IMR-90 (cell line): ENCODE measurements at regions not wholly inside any gene's neighbourhood (a gene's known extent, or its start where the extent isn't known, plus 50 kb on each side); places are given as distances from the start of the nearest gene placed in this dataset.

Source experiments
- ATAC-seq: fragments of 200-7000 bp; cut with Tn5 transposase; 2 replicates; pipeline ENCODE4 v1.9.1; 2020; ENCODE audit warnings: low read depth, mild to moderate bottlenecking, moderate library complexity
- BruUV-seq: library from RNA; stranded (reverse); fragments of 400-500 nt; replicated peaks from 2 replicates; lab custom pipeline; 2021; lab: Mats Ljungman, UMichigan
- CTCF ChIA-PET: fragments of 300-600 bp; formaldehyde crosslinking; extraction: SDS; loops from one replicate; lab custom pipeline; 2021; ENCODE audit warnings: antibody characterized with exemption; lab: Yijun Ruan, JAX
- POLR2A ChIA-PET: fragments of 300-600 bp; sonication (Branson Sonifier 250); formaldehyde crosslinking; loops from one replicate; lab custom pipeline; 2022; ENCODE audit warnings: antibody characterized with exemption; ENCODE audit not compliant: unreplicated experiment; lab: Charles Lee
- DNase-seq: peaks from one replicate; pipeline ENCODE4 v3.0.0; 2013
- H2AFZ ChIP-seq: replicated peaks from 2 replicates; pipeline ENCODE3; 2013; ENCODE audit warnings: low read length, mild to moderate bottlenecking; ENCODE audit not compliant: poor library complexity
- H2AK5ac ChIP-seq: 2 replicates; pipeline ENCODE4 v1.6.1; 2013; ENCODE audit warnings: low read depth, low read length, inconsistent platforms
- H2AK9ac ChIP-seq: replicated peaks from 2 replicates; pipeline ENCODE3; 2013; ENCODE audit warnings: mild to moderate bottlenecking, low read depth, low read length, moderate library complexity; ENCODE audit not compliant: poor library complexity
- H2BK120ac ChIP-seq: 2 replicates; pipeline ENCODE4 v1.6.1; 2013; ENCODE audit warnings: low read depth, low read length, inconsistent platforms
- H2BK15ac ChIP-seq: 3 replicates; pipeline ENCODE4 v1.6.1; 2013; ENCODE audit warnings: low read depth, low read length, inconsistent platforms
- H2BK20ac ChIP-seq: 2 replicates; pipeline ENCODE4 v1.6.1; 2013; ENCODE audit warnings: low read depth, mild to moderate bottlenecking, inconsistent platforms, low read length, moderate library complexity
- H2BK5ac ChIP-seq: 2 replicates; pipeline ENCODE4 v1.6.1; 2013; ENCODE audit warnings: mild to moderate bottlenecking, low read depth, low read length, inconsistent platforms; ENCODE audit not compliant: poor library complexity, severe bottlenecking
- H3K14ac ChIP-seq: replicated peaks from 2 replicates; pipeline ENCODE4 v1.6.1; 2013; ENCODE audit warnings: low read depth, low read length, inconsistent platforms
- H3K18ac ChIP-seq: 2 replicates; pipeline ENCODE4 v1.6.1; 2013; ENCODE audit warnings: low read depth, low read length, control low read depth
- H3K23ac ChIP-seq: 2 replicates; pipeline ENCODE4 v1.6.1; 2013; ENCODE audit warnings: low read depth, low read length, inconsistent platforms
- H3K27ac ChIP-seq: 2 replicates; pipeline ENCODE4 v1.5.1; 2013; ENCODE audit warnings: mild to moderate bottlenecking, control low read depth, low read length; ENCODE audit not compliant: insufficient read depth
- H3K27me3 ChIP-seq: 2 replicates; pipeline ENCODE4 v1.6.1; 2013; ENCODE audit warnings: low read length; ENCODE audit not compliant: control insufficient read depth, insufficient read depth
- H3K36me3 ChIP-seq: 2 replicates; pipeline ENCODE4 v1.6.1; 2013; ENCODE audit warnings: low read length, mixed read lengths; ENCODE audit not compliant: control insufficient read depth, insufficient read depth
- H3K4ac ChIP-seq: 2 replicates; pipeline ENCODE4 v1.6.1; 2013; ENCODE audit warnings: low read depth, low read length, inconsistent platforms
- H3K4me1 ChIP-seq: 2 replicates; pipeline ENCODE4 v1.6.1; 2013; ENCODE audit warnings: low read length, mixed read lengths; ENCODE audit not compliant: control insufficient read depth, insufficient read depth
- H3K4me2 ChIP-seq: 2 replicates; pipeline ENCODE4 v1.6.1; 2013; ENCODE audit warnings: low read depth, mild to moderate bottlenecking, control low read depth, low read length, moderate library complexity
- H3K4me3 ChIP-seq: 2 replicates; pipeline ENCODE4 v1.5.1; 2013; ENCODE audit warnings: low read depth, mild to moderate bottlenecking, control low read depth, low read length, moderate library complexity; ENCODE audit not compliant: insufficient read depth
- H3K56ac ChIP-seq: 2 replicates; pipeline ENCODE4 v1.6.1; 2013; ENCODE audit warnings: low read length, inconsistent platforms; ENCODE audit not compliant: insufficient read depth; ENCODE audit errors: extremely low read depth
- H3K79me1 ChIP-seq, 2 experiments: 2 replicates each; pipeline ENCODE4 v1.6.1; 2013; ENCODE audit warnings: low read length in 2 of 2, inconsistent platforms in 1 of 2, low read depth in 1 of 2
- H3K9ac ChIP-seq: 2 replicates; pipeline ENCODE4 v1.6.1; 2013; ENCODE audit warnings: low read depth, low read length, control low read depth
- H3K9me1 ChIP-seq: 2 replicates; pipeline ENCODE4 v1.6.1; 2013; ENCODE audit warnings: low read length, inconsistent platforms; ENCODE audit not compliant: insufficient read depth
- H3K9me3 ChIP-seq: 2 replicates; pipeline ENCODE4 v1.6.1; 2013; ENCODE audit warnings: low read length; ENCODE audit not compliant: control insufficient read depth, insufficient read depth
- H4K20me1 ChIP-seq: 2 replicates; pipeline ENCODE4 v1.6.1; 2013; ENCODE audit warnings: low read length, inconsistent platforms; ENCODE audit not compliant: insufficient read depth
- H4K5ac ChIP-seq: 2 replicates; pipeline ENCODE4 v1.6.1; 2013; ENCODE audit warnings: mild to moderate bottlenecking, low read depth, low read length, control low read depth
- H4K8ac ChIP-seq, 2 experiments: 2 replicates each; pipeline ENCODE4 v1.6.1; 2013; ENCODE audit warnings: low read depth in 2 of 2, low read length in 2 of 2, control low read depth in 1 of 2, inconsistent platforms in 1 of 2
- H4K91ac ChIP-seq: 2 replicates; pipeline ENCODE4 v1.6.1; 2013; ENCODE audit warnings: low read depth, low read length, inconsistent platforms; ENCODE audit not compliant: insufficient read depth
- CEBPB ChIP-seq: IDR thresholded peaks from 2 replicates; pipeline ENCODE4 v1.6.1; 2012; ENCODE audit warnings: low read depth, low read length, improper control_type of control experiment
- MXI1 ChIP-seq: IDR thresholded peaks from 2 replicates; pipeline ENCODE4 v1.6.1; 2012; ENCODE audit warnings: low read depth, mild to moderate bottlenecking, low read length, moderate library complexity, borderline replicate concordance
- WGBS, 2 experiments: methylation state at CpG; one replicate each; pipeline versions ENCODE4 v1.1.5 to v1.1.7; 2013; ENCODE audit warnings: missing lambda C conversion rate in 2 of 2; ENCODE audit not compliant: insufficient read length in 1 of 2; ENCODE audit errors: extremely low coverage in 2 of 2; 5-methylcytosine and 5-hydroxymethylcytosine counted together
- dilution Hi-C: fragments of 300-500 bp; cut with HindIII; formaldehyde crosslinking; loops from one replicate; pipeline ENCODE4 v1.14.3; 2018; ENCODE audit warnings: low sequenced_read_pairs; ENCODE audit not compliant: unreplicated experiment
- in situ Hi-C: fragments of 300-500 bp; cut with MboI; formaldehyde crosslinking; loops from 3 replicates; pipeline ENCODE4 v1.14.3; 2019; ENCODE audit warnings: low sequenced_read_pairs, inconsistent platforms, mixed read lengths
- intact Hi-C: fragments of 100-400 bp; cut with micrococcal nuclease; formaldehyde crosslinking; loops from 2 replicates; pipeline ENCODE4 v1.10.0; 2022

DNA sequence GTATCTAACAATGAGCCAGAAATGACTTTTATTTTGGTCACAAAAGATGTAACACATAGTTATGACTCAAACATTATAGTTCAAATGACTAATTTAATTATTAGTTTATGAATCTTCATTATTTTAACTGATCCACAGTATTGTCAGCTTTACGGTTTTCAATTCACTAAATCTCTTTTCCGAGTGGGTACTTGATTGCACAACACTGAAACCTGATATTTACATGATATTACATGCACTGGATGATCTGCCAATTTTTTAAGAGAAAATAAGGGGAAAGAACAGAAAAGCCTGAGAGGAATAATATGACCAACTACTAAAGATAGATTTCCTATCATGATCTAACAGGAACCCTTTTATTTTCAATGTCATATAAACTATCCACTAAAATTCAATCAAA lies 1446.0 kb downstream of the FSTL5 start:
- no peak overlapping the region for H2AFZ ChIP-seq
- WGBS, 2 experiments = no CpG with 5 or more reads among the region's 2 CpGs
- no peak overlapping the region for H2AK9ac ChIP-seq
- H4K20me1 ChIP-seq = no peaks in the 10 kb centered on the region
- H2BK5ac ChIP-seq = no peak overlapping the region
- no peak overlapping the region for H3K23ac ChIP-seq
- H3K79me1 ChIP-seq = no peaks in the 10 kb centered on the region
- H3K9me3 ChIP-seq = no peaks in the 10 kb centered on the region; the same call in 1 of the 2 replicates
- dilution Hi-C loops (no loop called here), in situ Hi-C loops (no loop called here), intact Hi-C loops (no loop called here)
- no peak overlapping the region for H2BK120ac ChIP-seq
- no peak for ATAC-seq
- no peak overlapping the region for H3K4me2 ChIP-seq
- no peak overlapping the region for H3K4me3 ChIP-seq
- H3K18ac ChIP-seq = no peak overlapping the region
- H3K4me1 ChIP-seq = no peaks in the 10 kb centered on the region
- H3K9me1 ChIP-seq = no peaks in the 10 kb centered on the region
- no peak overlapping the region for H2BK15ac ChIP-seq
- no peak overlapping the region for H4K5ac ChIP-seq
- H3K36me3 ChIP-seq = no peaks in the 10 kb centered on the region
- H2BK20ac ChIP-seq = no peak overlapping the region
- no peak overlapping the region for H4K8ac ChIP-seq
- H3K14ac ChIP-seq = no peak overlapping the region
- POLR2A ChIA-PET = no interaction called here
- TF ChIP-seq MXI1 (no peak), CEBPB (peak; percentile 58; the same call in 1 of the 2 replicates)
- CTCF ChIA-PET = no interaction called here
- no peak overlapping the region for H3K56ac ChIP-seq
- H3K9ac ChIP-seq = no peak overlapping the region
- no peak overlapping the region for H4K91ac ChIP-seq
- BruUV-seq = no TSS peak
- H3K27me3 ChIP-seq = no peaks in the 10 kb centered on the region
- no peak overlapping the region for H2AK5ac ChIP-seq
- DNase-seq = no peak
- no peak overlapping the region for H3K4ac ChIP-seq
- H3K27ac ChIP-seq = no peak overlapping the region
